ENCODE measurements at regions not wholly inside any gene's neighbourhood (a gene's known extent, or its start where the extent isn't known, plus 50 kb on each side); places are given as distances from the start of the nearest gene placed in this dataset.

- no peaks in the 10 kb centered on the region for H3K36me3 Mint-ChIP-seq
- ChIA-PET POLR2A (no interaction called here), CTCF (no interaction called here)
- no peak overlapping the region for H3K27ac ChIP-seq (ENCODE audit: low read length)
- DNase-seq (no peak), ATAC-seq (replicated peaks in 1 of 4) (no peak)
- no peaks in the 10 kb centered on the region for H3K9me3 ChIP-seq
- H3K4me1 Mint-ChIP-seq, result peaks cover 0 to 19% (median 5%) of the 10 kb centered on the region in 3 donors
- H3K27me3 ChIP-seq (replicated peaks in 1 of 2; ENCODE audit: control insufficient read depth in 2 of 2, extremely low read depth in 1 of 2, insufficient read depth in 2 of 2, low read length in 1 of 2), result peaks cover 0 to 29% of the 10 kb centered on the region in 2 experiments
- H3K27me3 Mint-ChIP-seq, result peaks cover 3 to 6% of the 10 kb centered on the region in 2 donors
- H3K4me3 Mint-ChIP-seq, result peak overlapping the region in 1 of 3 donors; percentile 12
- WGBS (ENCODE audit: insufficient coverage), result 87% methylated on average over 8 of the region's 8 CpGs
- H3K9me3 Mint-ChIP-seq, result no peaks in the 10 kb centered on the region
- peaks cover 29 to 33% of the 10 kb centered on the region in 2 experiments for H3K4me1 ChIP-seq (ENCODE audit: control insufficient read depth in 1 of 2, extremely low read depth in 1 of 2, insufficient read depth in 2 of 2, low read length in 2 of 2)
- H3K36me3 ChIP-seq (ENCODE audit: control insufficient read depth in 2 of 2, extremely low read depth in 1 of 2, insufficient read depth in 1 of 2, low read length in 1 of 2), result no peaks in the 10 kb centered on the region
- H3K27ac Mint-ChIP-seq, result no peak overlapping the region
- H3K4me3 ChIP-seq (ENCODE audit: control insufficient read depth in 1 of 2, extremely low read depth in 1 of 2, low read length in 1 of 2), result no peak overlapping the region
These were observed 73.5 kb downstream of the EPHB3 start for GRCh38 chr3:184635126-184635525.

GRCh38 chr3:184633237-184633579 lies 71.6 kb downstream of the EPHB3 start:
- ATAC-seq (replicated peaks in 1 of 4), result no peak
- no CpG with 5 or more reads among the region's 5 CpGs for WGBS (ENCODE audit: insufficient coverage)
- Histone ChIP-seq H3K27ac (ENCODE audit: low read length) (no peak overlapping the region), H3K27me3 (replicated peaks in 1 of 2; ENCODE audit: control insufficient read depth in 2 of 2, extremely low read depth in 1 of 2, insufficient read depth in 2 of 2, low read length in 1 of 2) (peaks cover 0 to 39% of the 10 kb centered on the region in 2 experiments), H3K4me1 (ENCODE audit: control insufficient read depth in 1 of 2, extremely low read depth in 1 of 2, insufficient read depth in 2 of 2, low read length in 2 of 2) (peaks cover 18 to 21% of the 10 kb centered on the region in 2 experiments), H3K36me3 (ENCODE audit: control insufficient read depth in 2 of 2, extremely low read depth in 1 of 2, insufficient read depth in 1 of 2, low read length in 1 of 2) (no peaks in the 10 kb centered on the region), H3K9me3 (no peaks in the 10 kb centered on the region), H3K4me3 (ENCODE audit: control insufficient read depth in 1 of 2, extremely low read depth in 1 of 2, low read length in 1 of 2) (no peak overlapping the region)
- no peaks in the 10 kb centered on the region for H3K36me3 Mint-ChIP-seq
- H3K27me3 Mint-ChIP-seq, result peaks cover 3 to 6% of the 10 kb centered on the region in 2 donors
- POLR2A ChIA-PET, result no interaction called here
- CTCF ChIA-PET, result no interaction called here
- no peak overlapping the region for H3K4me3 Mint-ChIP-seq
- H3K9me3 Mint-ChIP-seq, result no peaks in the 10 kb centered on the region
- H3K4me1 Mint-ChIP-seq, result peaks cover 0 to 20% (median 5%) of the 10 kb centered on the region in 3 donors
- DNase-seq, result no peak
- no peak overlapping the region for H3K27ac Mint-ChIP-seq

GRCh38 chr3:184632551-184633236 lies 71.1 kb downstream of the EPHB3 start:
- Mint-ChIP-seq H3K27me3 (peaks cover 6% of the 10 kb centered on the region in 2 donors), H3K36me3 (no peaks in the 10 kb centered on the region), H3K27ac (no peak overlapping the region), H3K4me3 (no peak overlapping the region), H3K4me1 (peaks cover 0 to 24% (median 5%) of the 10 kb centered on the region in 3 donors), H3K9me3 (no peaks in the 10 kb centered on the region)
- Histone ChIP-seq H3K9me3 (no peaks in the 10 kb centered on the region), H3K4me3 (ENCODE audit: control insufficient read depth in 1 of 2, extremely low read depth in 1 of 2, low read length in 1 of 2) (no peak overlapping the region), H3K27ac (ENCODE audit: low read length) (no peak overlapping the region), H3K27me3 (replicated peaks in 1 of 2; ENCODE audit: control insufficient read depth in 2 of 2, extremely low read depth in 1 of 2, insufficient read depth in 2 of 2, low read length in 1 of 2) (peaks cover 0 to 39% of the 10 kb centered on the region in 2 experiments), H3K36me3 (ENCODE audit: control insufficient read depth in 2 of 2, extremely low read depth in 1 of 2, insufficient read depth in 1 of 2, low read length in 1 of 2) (no peaks in the 10 kb centered on the region), H3K4me1 (ENCODE audit: control insufficient read depth in 1 of 2, extremely low read depth in 1 of 2, insufficient read depth in 2 of 2, low read length in 2 of 2) (peaks cover 14 to 19% of the 10 kb centered on the region in 2 experiments)
- no peak for ATAC-seq (replicated peaks in 1 of 4)
- ChIA-PET POLR2A (no interaction called here), CTCF (no interaction called here)
- 85% methylated on average over 11 of the region's 11 CpGs for WGBS (ENCODE audit: insufficient coverage)
- DNase-seq, result no peak

Data from T-cell (primary cell).